DOHH2 (cell line): ENCODE measurements at regions not wholly inside any gene's neighbourhood (a gene's known extent, or its start where the extent isn't known, plus 50 kb on each side); places are given as distances from the start of the nearest gene placed in this dataset.

Source experiments
- H3F3A ChIP-seq: fragments of 200-600 bp; sonication (generic), shearing (Covaris generic); 2 replicates; pipeline ENCODE4 v1.6.0; 2016; ENCODE audit warnings: antibody characterized with exemption, mild to moderate bottlenecking; ENCODE audit not compliant: control insufficient read depth, insufficient read depth
- H3K27ac ChIP-seq: fragments of 200-600 bp; sonication (generic); 2 replicates; pipeline ENCODE4 v1.5.1; 2014; ENCODE audit warnings: low read depth, mild to moderate bottlenecking, low read length, moderate library complexity
- H3K27me3 ChIP-seq: fragments of 200-600 bp; sonication (generic); 2 replicates; pipeline ENCODE4 v1.6.1; 2014; ENCODE audit warnings: mild to moderate bottlenecking, low read length, mixed read lengths; ENCODE audit not compliant: control insufficient read depth
- H3K36me3 ChIP-seq: fragments of 200-600 bp; sonication (generic); 2 replicates; pipeline ENCODE4 v1.6.1; 2014; ENCODE audit warnings: mild to moderate bottlenecking, low read length, moderate library complexity, mixed read lengths; ENCODE audit not compliant: control insufficient read depth
- H3K4me1 ChIP-seq: fragments of 200-600 bp; sonication (generic); 2 replicates; pipeline ENCODE4 v1.6.1; 2014; ENCODE audit warnings: mild to moderate bottlenecking, low read length, mixed read lengths; ENCODE audit not compliant: control insufficient read depth
- H3K4me2 ChIP-seq: fragments of 200-600 bp; sonication (generic); 2 replicates; pipeline ENCODE4 v1.6.0; 2014; ENCODE audit warnings: mild to moderate bottlenecking, low read length, moderate library complexity
- H3K4me3 ChIP-seq: fragments of 200-600 bp; sonication (generic); 2 replicates; pipeline ENCODE4 v1.5.1; 2014; ENCODE audit warnings: mild to moderate bottlenecking, low read length, mixed read lengths
- H3K79me2 ChIP-seq: fragments of 200-600 bp; sonication (generic); 2 replicates; pipeline ENCODE4 v1.6.1; 2014; ENCODE audit warnings: mild to moderate bottlenecking, low read length, mixed read lengths; ENCODE audit not compliant: control insufficient read depth
- H3K9me2 ChIP-seq: fragments of 200-600 bp; sonication (generic); replicated peaks from 2 replicates; pipeline ENCODE4 v1.6.1; 2014; ENCODE audit warnings: mild to moderate bottlenecking, low read length, mixed read lengths; ENCODE audit not compliant: control insufficient read depth
- H3K9me3 ChIP-seq: fragments of 200-600 bp; sonication (generic); 2 replicates; pipeline ENCODE4 v1.6.1; 2014; ENCODE audit warnings: antibody characterized with exemption, low read length, mixed read lengths; ENCODE audit not compliant: control insufficient read depth, insufficient read depth
- H4K20me1 ChIP-seq: fragments of 200-600 bp; sonication (generic); 2 replicates; pipeline ENCODE4 v1.6.0; 2014; ENCODE audit warnings: low read depth, mild to moderate bottlenecking, antibody characterized with exemption, low read length, moderate library complexity; ENCODE audit not compliant: control insufficient read depth, insufficient read depth
- CTCF ChIP-seq: fragments of 200-600 bp; sonication (generic); IDR thresholded peaks from one replicate; pipeline ENCODE4 v1.5.1; 2014; ENCODE audit warnings: antibody characterized with exemption, mild to moderate bottlenecking, low read depth, low read length; ENCODE audit not compliant: poor library complexity, severe bottlenecking
- EZH2phosphoT487 ChIP-seq: fragments of 200-600 bp; sonication (generic); IDR thresholded peaks from 2 replicates; pipeline ENCODE4 v1.6.1; 2017; ENCODE audit warnings: borderline replicate concordance, mild to moderate bottlenecking, antibody characterized with exemption, low read length, moderate library complexity, mixed read lengths

DNA sequence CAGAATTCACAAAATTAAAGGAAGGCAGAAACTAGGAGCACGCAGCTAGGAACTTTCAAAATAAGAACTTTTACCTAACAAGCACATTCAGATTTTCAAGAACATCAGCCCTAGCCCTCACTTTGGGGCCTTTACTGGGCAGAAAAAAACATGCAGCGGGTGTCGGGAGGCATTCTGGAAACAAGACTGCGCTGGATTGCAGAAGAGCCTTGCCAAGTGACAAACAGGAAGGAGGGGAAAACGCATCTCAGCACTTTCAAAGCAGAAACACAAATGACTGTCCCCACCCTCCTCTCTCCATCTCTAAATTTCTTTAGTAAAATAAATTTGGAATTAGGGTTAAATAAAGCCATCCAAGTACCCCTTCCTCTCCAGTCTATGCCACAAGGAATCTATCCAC is 74.6 kb upstream of the RREB1 start:
- TF ChIP-seq CTCF (no peak), EZH2phosphoT487 (no peak)

DNA sequence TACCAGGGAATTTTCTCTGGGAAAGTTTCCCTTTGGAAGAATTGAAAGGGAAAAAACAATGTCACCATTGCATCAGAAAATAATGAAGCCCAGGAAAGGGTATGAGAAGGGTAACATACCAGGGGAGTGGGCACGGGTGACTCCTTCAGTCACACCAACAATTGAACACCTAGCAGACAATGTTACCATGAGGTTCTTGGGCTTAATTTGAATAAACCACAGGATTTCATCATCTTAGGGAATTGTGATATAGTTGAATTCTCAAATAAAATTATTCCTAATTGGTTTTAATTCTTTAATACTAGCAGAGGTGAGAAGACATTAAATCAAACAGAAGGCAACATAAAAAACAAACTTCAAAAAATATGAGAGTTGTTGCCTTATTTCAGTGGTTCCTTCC is 73.7 kb upstream of the RREB1 start:
- Histone ChIP-seq H3K9me2 (no peaks in the 10 kb centered on the region), H4K20me1 (no peaks in the 10 kb centered on the region), H3K4me1 (no peaks in the 10 kb centered on the region), H3K36me3 (no peaks in the 10 kb centered on the region), H3K27me3 (no peaks in the 10 kb centered on the region), H3F3A (no peaks in the 10 kb centered on the region), H3K4me2 (no peak overlapping the region), H3K79me2 (no peaks in the 10 kb centered on the region), H3K27ac (no peak overlapping the region), H3K9me3 (no peaks in the 10 kb centered on the region), H3K4me3 (no peak overlapping the region)
- TF ChIP-seq EZH2phosphoT487, result no peak
- no peak for TF ChIP-seq CTCF

More for the DNA sequence above, 74.6 kb upstream of the RREB1 start:
- Histone ChIP-seq H3K79me2 (no peaks in the 10 kb centered on the region), H3K4me3 (no peak overlapping the region), H3F3A (no peaks in the 10 kb centered on the region), H4K20me1 (no peaks in the 10 kb centered on the region), H3K9me3 (no peaks in the 10 kb centered on the region), H3K36me3 (no peaks in the 10 kb centered on the region), H3K9me2 (no peaks in the 10 kb centered on the region), H3K27me3 (no peaks in the 10 kb centered on the region), H3K4me1 (no peaks in the 10 kb centered on the region), H3K27ac (no peak overlapping the region), H3K4me2 (no peak overlapping the region)

GRCh38 chr6:7035837-7036249 is 71.9 kb upstream of the RREB1 start:
- Histone ChIP-seq H3F3A (no peaks in the 10 kb centered on the region), H3K27ac (no peak overlapping the region), H3K79me2 (no peaks in the 10 kb centered on the region), H3K9me2 (no peaks in the 10 kb centered on the region), H3K9me3 (no peaks in the 10 kb centered on the region), H3K27me3 (no peaks in the 10 kb centered on the region), H3K36me3 (no peaks in the 10 kb centered on the region), H3K4me3 (no peak overlapping the region), H3K4me1 (no peaks in the 10 kb centered on the region), H3K4me2 (no peak overlapping the region), H4K20me1 (no peaks in the 10 kb centered on the region)
- TF ChIP-seq CTCF, result no peak
- TF ChIP-seq EZH2phosphoT487, result no peak

DNA sequence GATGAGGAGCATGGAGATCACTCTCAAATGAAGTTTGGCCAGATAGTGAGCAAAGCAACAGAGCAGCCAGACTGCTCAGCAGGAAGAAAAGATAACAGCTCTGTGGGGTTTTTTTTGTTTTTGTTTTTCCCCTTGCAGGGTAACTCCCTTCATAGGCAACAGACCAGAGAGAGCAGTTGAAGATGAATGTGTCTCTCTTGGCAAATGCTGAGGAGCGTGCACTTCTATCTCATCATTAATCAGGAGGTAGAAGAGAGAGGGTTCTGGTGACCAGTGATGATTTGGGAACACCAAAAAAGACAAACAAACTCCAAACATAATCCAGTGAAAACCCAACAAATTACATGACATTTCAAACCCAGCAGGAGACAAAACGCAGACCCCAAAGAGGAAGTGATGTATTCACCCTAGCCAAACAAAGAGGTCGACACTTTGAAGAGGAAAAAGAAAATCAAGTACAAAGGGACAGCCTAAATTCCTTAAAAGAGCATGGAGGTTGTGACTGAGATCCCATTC is 66.2 kb upstream of the RREB1 start:
- Histone ChIP-seq H3K4me1 (no peaks in the 10 kb centered on the region), H3K27ac (no peak overlapping the region), H3K9me3 (no peaks in the 10 kb centered on the region), H4K20me1 (no peaks in the 10 kb centered on the region), H3F3A (no peaks in the 10 kb centered on the region), H3K9me2 (no peaks in the 10 kb centered on the region), H3K4me3 (no peak overlapping the region), H3K79me2 (no peaks in the 10 kb centered on the region), H3K4me2 (no peak overlapping the region), H3K27me3 (no peaks in the 10 kb centered on the region), H3K36me3 (no peaks in the 10 kb centered on the region)
- TF ChIP-seq EZH2phosphoT487, result no peak
- no peak for TF ChIP-seq CTCF
